Hepatocyte (in vitro differentiated cells): ENCODE measurements at regions not wholly inside any gene's neighbourhood (a gene's known extent, or its start where the extent isn't known, plus 50 kb on each side); places are given as distances from the start of the nearest gene placed in this dataset.

Experiments used
- DNase-seq: peaks from one replicate; pipeline ENCODE4 v3.0.0-alpha.2; 2016; ENCODE audit warnings: low spot score
- H2AFZ ChIP-seq: fragments of 200-600 bp; sonication (generic); 2 replicates; pipeline ENCODE4 v1.6.0; 2016; ENCODE audit warnings: antibody characterized with exemption, mild to moderate bottlenecking
- H3K27ac ChIP-seq: fragments of 200-600 bp; sonication (generic); 2 replicates; pipeline ENCODE4 v1.5.1; 2016; ENCODE audit warnings: mild to moderate bottlenecking
- H3K27me3 ChIP-seq: fragments of 200-600 bp; sonication (generic); 2 replicates; pipeline ENCODE4 v1.6.1; 2016
- H3K36me3 ChIP-seq: fragments of 200-600 bp; sonication (generic); replicated peaks from 2 replicates; pipeline ENCODE4 v1.5.1; 2016; ENCODE audit warnings: low read depth; ENCODE audit not compliant: insufficient read depth
- H3K4me1 ChIP-seq: fragments of 200-600 bp; sonication (generic); 2 replicates; pipeline ENCODE4 v1.5.1; 2016; ENCODE audit warnings: mild to moderate bottlenecking, moderate library complexity; ENCODE audit not compliant: insufficient read depth
- H3K4me2 ChIP-seq: fragments of 200-600 bp; sonication (generic); 2 replicates; pipeline ENCODE4 v1.6.0; 2016
- H3K4me3 ChIP-seq: fragments of 200-600 bp; sonication (generic); 2 replicates; pipeline ENCODE4 v1.5.1; 2016; ENCODE audit warnings: mild to moderate bottlenecking
- H3K79me2 ChIP-seq: fragments of 200-600 bp; sonication (generic); 2 replicates; pipeline ENCODE4 v1.6.0; 2017; ENCODE audit warnings: mild to moderate bottlenecking
- H3K9me2 ChIP-seq: fragments of 200-600 bp; sonication (generic); replicated peaks from 2 replicates; pipeline ENCODE4 v1.6.0; 2017; ENCODE audit warnings: mild to moderate bottlenecking; ENCODE audit not compliant: insufficient read depth
- H3K9me3 ChIP-seq: fragments of 200-600 bp; sonication (generic); 2 replicates; pipeline ENCODE4 v1.5.1; 2016; ENCODE audit warnings: low read depth, mild to moderate bottlenecking
- H4K20me1 ChIP-seq: fragments of 200-600 bp; sonication (generic); 2 replicates; pipeline ENCODE4 v1.6.0; 2016; ENCODE audit warnings: mild to moderate bottlenecking; ENCODE audit not compliant: insufficient read depth, poor library complexity, severe bottlenecking
- EZH2 ChIP-seq: fragments of 200-600 bp; sonication (generic); IDR thresholded peaks from 2 replicates; pipeline ENCODE4 v1.6.1; 2016; ENCODE audit warnings: antibody characterized with exemption, mild to moderate bottlenecking, borderline replicate concordance
- EZH2phosphoT487 ChIP-seq: fragments of 200-600 bp; sonication (generic); IDR thresholded peaks from one replicate; pipeline ENCODE4 v1.6.1; 2018; ENCODE audit warnings: antibody characterized with exemption, mild to moderate bottlenecking, low read depth, moderate library complexity; ENCODE audit not compliant: unreplicated experiment, severe bottlenecking
- WGBS: methylation state at CpG from one replicate; pipeline ENCODE4 v1.1.6; 2016; ENCODE audit warnings: low lambda C conversion rate; ENCODE audit errors: missing lambda C conversion rate; 5-methylcytosine and 5-hydroxymethylcytosine counted together
- TF ChIP-seq, protein P1 (sequence below): fragments of 200-600 bp; sonication (generic); IDR thresholded peaks from 2 replicates; pipeline ENCODE4 v1.5.1; 2016; ENCODE audit warnings: antibody characterized with exemption, mild to moderate bottlenecking; ENCODE audit not compliant: poor library complexity

DNA sequence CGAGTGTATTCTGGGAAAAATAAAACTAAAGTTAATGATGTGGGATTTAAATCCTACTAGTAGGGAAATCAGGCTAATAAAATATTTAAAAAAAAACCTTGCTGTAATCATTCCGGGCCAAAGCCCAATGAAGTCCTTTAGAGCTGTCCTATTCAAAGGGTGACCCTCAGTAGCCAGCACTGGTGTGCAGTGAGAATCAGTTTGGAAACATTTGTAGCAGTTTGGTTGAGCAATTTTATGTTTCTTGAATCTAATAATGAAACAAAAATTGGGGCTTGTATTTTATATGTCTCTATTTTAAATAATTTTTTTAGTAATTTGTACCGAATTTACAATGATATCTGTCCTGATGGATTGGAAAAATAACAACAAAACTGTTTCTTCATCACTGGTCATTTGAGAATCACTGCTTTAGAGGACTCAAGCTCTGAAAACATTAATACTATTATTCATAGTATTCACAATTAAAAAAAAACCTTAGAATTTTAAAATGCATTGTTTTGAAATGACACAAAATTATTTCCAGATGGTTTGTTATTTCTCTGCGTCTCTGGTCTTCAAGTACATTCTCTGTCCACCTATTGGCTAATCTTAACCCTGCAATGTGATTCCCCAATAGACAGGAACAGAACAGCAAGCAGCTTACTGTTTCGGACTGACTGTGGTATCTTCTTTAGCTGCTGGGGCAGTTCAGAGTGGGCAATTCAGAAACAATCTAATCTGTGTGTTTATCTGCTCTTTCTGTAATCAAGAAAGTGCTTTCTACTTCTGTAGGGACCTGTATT lies 71.2 kb downstream of the OTOL1 start:
- no peaks in the 10 kb centered on the region for H3K9me2 ChIP-seq
- no peak overlapping the region for H3K4me3 ChIP-seq
- H3K27ac ChIP-seq, result no peak overlapping the region
- H3K4me2 ChIP-seq, result no peak overlapping the region
- no peaks in the 10 kb centered on the region for H3K36me3 ChIP-seq
- no peak for DNase-seq
- no peak overlapping the region for H2AFZ ChIP-seq
- H3K79me2 ChIP-seq, result no peaks in the 10 kb centered on the region
- WGBS, result 73% methylated on average over 5 of the region's 5 CpGs
- no peaks in the 10 kb centered on the region for H3K27me3 ChIP-seq
- no peaks in the 10 kb centered on the region for H3K4me1 ChIP-seq
- TF ChIP-seq, protein P1, sequence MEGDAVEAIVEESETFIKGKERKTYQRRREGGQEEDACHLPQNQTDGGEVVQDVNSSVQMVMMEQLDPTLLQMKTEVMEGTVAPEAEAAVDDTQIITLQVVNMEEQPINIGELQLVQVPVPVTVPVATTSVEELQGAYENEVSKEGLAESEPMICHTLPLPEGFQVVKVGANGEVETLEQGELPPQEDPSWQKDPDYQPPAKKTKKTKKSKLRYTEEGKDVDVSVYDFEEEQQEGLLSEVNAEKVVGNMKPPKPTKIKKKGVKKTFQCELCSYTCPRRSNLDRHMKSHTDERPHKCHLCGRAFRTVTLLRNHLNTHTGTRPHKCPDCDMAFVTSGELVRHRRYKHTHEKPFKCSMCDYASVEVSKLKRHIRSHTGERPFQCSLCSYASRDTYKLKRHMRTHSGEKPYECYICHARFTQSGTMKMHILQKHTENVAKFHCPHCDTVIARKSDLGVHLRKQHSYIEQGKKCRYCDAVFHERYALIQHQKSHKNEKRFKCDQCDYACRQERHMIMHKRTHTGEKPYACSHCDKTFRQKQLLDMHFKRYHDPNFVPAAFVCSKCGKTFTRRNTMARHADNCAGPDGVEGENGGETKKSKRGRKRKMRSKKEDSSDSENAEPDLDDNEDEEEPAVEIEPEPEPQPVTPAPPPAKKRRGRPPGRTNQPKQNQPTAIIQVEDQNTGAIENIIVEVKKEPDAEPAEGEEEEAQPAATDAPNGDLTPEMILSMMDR, result no peak
- TF ChIP-seq EZH2phosphoT487 (no peak), EZH2 (no peak)
- H3K9me3 ChIP-seq, result no peaks in the 10 kb centered on the region
- H4K20me1 ChIP-seq, result no peaks in the 10 kb centered on the region

DNA sequence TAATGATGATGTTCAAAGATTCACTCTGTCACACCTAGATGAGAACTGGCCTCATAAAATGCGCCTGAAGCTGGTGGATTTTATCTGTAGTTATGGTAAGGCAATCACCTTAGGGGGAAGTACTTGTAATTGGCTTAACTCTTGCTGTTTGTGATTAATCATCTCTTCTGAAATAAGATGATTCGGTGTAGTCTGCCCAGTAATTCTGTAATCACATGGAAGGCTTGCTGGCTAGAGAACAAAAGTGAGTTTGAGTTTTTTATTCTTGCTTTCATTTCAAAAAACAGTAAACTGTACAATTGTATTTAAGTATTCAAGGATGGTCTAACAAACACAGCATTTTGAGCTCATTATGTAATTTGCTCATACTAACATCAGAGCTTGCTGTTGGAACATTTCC lies 72.1 kb downstream of the OTOL1 start:
- 76% methylated on average over 2 of the region's 2 CpGs for WGBS
- DNase-seq, result no peak

DNA sequence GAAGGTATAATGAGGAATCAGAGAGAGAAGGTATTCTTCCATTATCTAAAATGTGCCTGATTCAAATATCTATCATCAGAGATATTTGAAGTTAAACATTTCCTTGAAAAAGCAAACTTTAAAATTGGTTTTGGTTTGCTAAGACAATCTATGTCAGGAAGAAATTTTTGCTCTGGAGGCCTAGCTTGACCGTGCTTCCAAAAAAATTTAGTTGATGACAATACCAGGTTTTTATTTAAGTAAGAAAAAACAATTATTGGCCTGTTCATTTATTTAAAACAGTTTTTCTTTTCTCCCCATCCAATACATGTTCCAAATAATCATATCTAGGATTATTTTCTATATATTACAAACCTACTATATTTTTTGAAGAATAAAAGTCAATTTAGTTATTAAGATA lies 75.3 kb downstream of the OTOL1 start:
- TF ChIP-seq EZH2 (no peak), EZH2phosphoT487 (no peak)
- TF ChIP-seq, protein P1, result no peak
- no peaks in the 10 kb centered on the region for H4K20me1 ChIP-seq
- no peak overlapping the region for H3K4me3 ChIP-seq
- no peak overlapping the region for H2AFZ ChIP-seq
- 100% methylated on average over 1 of the region's 1 CpG for WGBS
- H3K36me3 ChIP-seq, result no peaks in the 10 kb centered on the region
- no peak overlapping the region for H3K27ac ChIP-seq
- no peaks in the 10 kb centered on the region for H3K27me3 ChIP-seq
- no peak overlapping the region for H3K4me2 ChIP-seq
- no peaks in the 10 kb centered on the region for H3K4me1 ChIP-seq
- DNase-seq, result no peak
- H3K9me3 ChIP-seq, result no peaks in the 10 kb centered on the region
- H3K79me2 ChIP-seq, result no peaks in the 10 kb centered on the region
- H3K9me2 ChIP-seq, result no peaks in the 10 kb centered on the region

More for the DNA sequence above, 72.1 kb downstream of the OTOL1 start:
- no peaks in the 10 kb centered on the region for H4K20me1 ChIP-seq
- H3K9me2 ChIP-seq, result no peaks in the 10 kb centered on the region
- no peak overlapping the region for H3K4me2 ChIP-seq
- TF ChIP-seq EZH2 (no peak), EZH2phosphoT487 (no peak)
- TF ChIP-seq, protein P1, result no peak
- no peak overlapping the region for H3K4me3 ChIP-seq
- H3K36me3 ChIP-seq, result no peaks in the 10 kb centered on the region
- H3K27ac ChIP-seq, result no peak overlapping the region
- H3K9me3 ChIP-seq, result no peaks in the 10 kb centered on the region
- no peaks in the 10 kb centered on the region for H3K4me1 ChIP-seq
- no peaks in the 10 kb centered on the region for H3K79me2 ChIP-seq
- H3K27me3 ChIP-seq, result no peaks in the 10 kb centered on the region
- H2AFZ ChIP-seq, result no peak overlapping the region
